ENCODE measurements at regions not wholly inside any gene's neighbourhood (a gene's known extent, or its start where the extent isn't known, plus 50 kb on each side); places are given as distances from the start of the nearest gene placed in this dataset.

DNA sequence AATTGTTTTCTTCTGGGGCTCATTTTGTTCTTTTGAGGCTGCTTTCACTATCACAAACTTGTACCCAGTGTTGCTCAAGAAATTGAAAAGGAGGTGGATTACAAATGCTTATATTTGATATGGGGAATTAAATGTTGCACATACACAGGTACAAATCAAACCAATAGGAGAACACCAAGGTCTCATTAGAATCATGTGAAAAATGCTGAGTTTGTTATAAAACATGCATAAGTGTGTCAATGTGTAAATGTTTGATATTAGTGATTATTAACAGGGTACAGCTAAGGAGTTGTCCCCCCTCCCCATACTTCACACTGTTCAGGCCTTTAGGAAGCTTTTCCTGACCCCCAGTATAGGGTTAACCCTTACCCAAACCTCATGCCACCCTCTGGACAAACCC is 971.2 kb upstream of the SEL1L start:
- TF ChIP-seq BHLHE40 (IDR thresholded peaks at IDR 0.05; ENCODE audit: borderline replicate concordance) (no peak), TARDBP (IDR thresholded peaks at IDR 0.05) (no peak), ELF4 (IDR thresholded peaks at IDR 0.05) (no peak), SP1 (IDR thresholded peaks at IDR 0.05) (no peak)
